Large intestine (tissue), 3 donors: ENCODE measurements at regions not wholly inside any gene's neighbourhood (a gene's known extent, or its start where the extent isn't known, plus 50 kb on each side); places are given as distances from the start of the nearest gene placed in this dataset.

ENCODE experiments used
- DNase-seq, 2 donors: peaks; one replicate each; pipeline versions ENCODE4 v3.0.0 to v3.0.0-alpha.2; 2013
- H3K27ac ChIP-seq: one replicate; pipeline ENCODE4 v1.5.1; 2013; ENCODE audit warnings: low read length
- H3K27me3 ChIP-seq: 2 replicates; pipeline ENCODE4 v1.6.1; 2013; ENCODE audit warnings: low read length; ENCODE audit not compliant: control insufficient read depth, insufficient read depth
- H3K36me3 ChIP-seq: 2 replicates; pipeline ENCODE4 v1.6.1; 2013; ENCODE audit warnings: low read length; ENCODE audit not compliant: control insufficient read depth, insufficient read depth
- H3K4me1 ChIP-seq: one replicate; pipeline ENCODE4 v1.6.1; 2013; ENCODE audit warnings: low read length; ENCODE audit not compliant: control insufficient read depth, insufficient read depth
- H3K4me3 ChIP-seq: one replicate; pipeline ENCODE4 v1.5.1; 2013; ENCODE audit warnings: low read length
- H3K9me3 ChIP-seq: one replicate; pipeline ENCODE4 v1.6.1; 2013; ENCODE audit warnings: mild to moderate bottlenecking, low read depth, low read length, moderate library complexity; ENCODE audit not compliant: control insufficient read depth
- WGBS: methylation state at CpG from one replicate; pipeline ENCODE4 v1.1.5; 2013; ENCODE audit warnings: low lambda C conversion rate; ENCODE audit not compliant: insufficient coverage; 5-methylcytosine and 5-hydroxymethylcytosine counted together

DNA sequence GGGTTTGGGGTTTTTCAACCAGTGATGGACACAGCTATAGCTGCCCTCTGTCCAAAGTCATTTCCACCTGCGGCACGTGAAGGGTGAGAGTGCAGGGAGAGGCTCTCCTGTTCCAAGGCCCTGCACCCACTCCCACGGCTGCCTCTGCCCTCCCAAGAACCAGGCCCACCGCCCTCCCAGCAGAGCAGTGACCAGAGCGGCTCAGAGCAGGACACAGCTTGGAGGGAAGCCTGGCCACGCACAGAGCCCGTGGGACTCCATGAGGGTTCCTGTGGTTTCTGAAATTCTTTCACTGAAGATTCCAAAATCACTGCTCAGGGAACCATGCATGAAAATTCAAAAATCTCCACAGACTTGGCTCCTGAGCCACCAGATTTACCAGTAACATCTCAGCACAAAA, 67.3 kb upstream of the SALL3 start:
- WGBS = no CpG with 5 or more reads among the region's 7 CpGs
- DNase-seq = no peak

DNA sequence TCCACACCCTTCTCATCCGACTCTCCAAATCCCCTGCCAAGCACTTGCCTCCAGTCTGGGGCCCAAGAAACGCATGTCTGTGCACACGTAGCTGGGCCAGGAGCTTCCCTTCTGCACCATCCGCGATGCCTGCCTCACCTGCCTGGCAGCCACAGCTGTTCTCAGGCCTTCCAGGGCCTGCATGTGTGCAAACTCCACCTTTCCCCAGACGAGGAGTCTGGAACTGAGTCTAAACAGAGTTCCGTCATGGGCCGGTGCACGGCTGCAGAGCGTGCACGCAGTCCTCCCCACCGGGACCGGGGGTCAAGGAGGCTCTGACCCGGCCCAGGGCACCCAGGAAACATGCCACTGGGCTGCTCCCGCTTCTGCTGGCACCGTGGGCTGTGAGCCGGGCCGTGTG, 66.8 kb upstream of the SALL3 start:
- Histone ChIP-seq H3K4me1 (no peaks in the 10 kb centered on the region), H3K36me3 (no peaks in the 10 kb centered on the region), H3K27me3 (no peaks in the 10 kb centered on the region), H3K9me3 (peaks cover 15% of the 10 kb centered on the region), H3K27ac (no peak overlapping the region), H3K4me3 (no peak overlapping the region)
- no peak for DNase-seq
- WGBS = no CpG with 5 or more reads among the region's 18 CpGs

More for the DNA sequence above, 67.3 kb upstream of the SALL3 start:
- H3K9me3 ChIP-seq = peaks cover 15% of the 10 kb centered on the region
- H3K36me3 ChIP-seq = no peaks in the 10 kb centered on the region
- no peak overlapping the region for H3K27ac ChIP-seq
- no peaks in the 10 kb centered on the region for H3K4me1 ChIP-seq
- H3K27me3 ChIP-seq = no peaks in the 10 kb centered on the region
- H3K4me3 ChIP-seq = no peak overlapping the region

DNA sequence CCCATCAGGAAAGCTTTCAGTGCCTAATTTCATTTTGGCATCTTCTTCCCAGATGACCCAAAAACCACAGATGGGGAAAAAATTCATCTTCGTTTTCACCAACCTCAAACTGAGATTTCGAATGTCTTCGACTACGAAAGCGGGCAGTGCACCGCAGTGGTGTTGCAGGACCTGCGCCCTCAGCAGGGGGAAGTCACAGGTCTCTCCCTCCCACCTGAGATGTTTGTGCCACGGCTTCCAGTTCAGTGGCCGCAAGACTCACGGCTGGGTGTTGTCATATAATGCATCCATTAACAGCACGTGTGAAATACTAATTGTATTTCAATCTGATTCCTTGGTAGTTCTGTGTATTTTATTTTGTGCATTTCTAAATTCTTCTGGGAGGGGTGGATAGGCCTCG, 66.2 kb upstream of the SALL3 start:
- WGBS = no CpG with 5 or more reads among the region's 12 CpGs
- no peak for DNase-seq
- H3K36me3 ChIP-seq = no peaks in the 10 kb centered on the region
- H3K27me3 ChIP-seq = no peaks in the 10 kb centered on the region
- no peaks in the 10 kb centered on the region for H3K4me1 ChIP-seq
- peaks cover 15% of the 10 kb centered on the region for H3K9me3 ChIP-seq
- no peak overlapping the region for H3K27ac ChIP-seq
- no peak overlapping the region for H3K4me3 ChIP-seq

DNA sequence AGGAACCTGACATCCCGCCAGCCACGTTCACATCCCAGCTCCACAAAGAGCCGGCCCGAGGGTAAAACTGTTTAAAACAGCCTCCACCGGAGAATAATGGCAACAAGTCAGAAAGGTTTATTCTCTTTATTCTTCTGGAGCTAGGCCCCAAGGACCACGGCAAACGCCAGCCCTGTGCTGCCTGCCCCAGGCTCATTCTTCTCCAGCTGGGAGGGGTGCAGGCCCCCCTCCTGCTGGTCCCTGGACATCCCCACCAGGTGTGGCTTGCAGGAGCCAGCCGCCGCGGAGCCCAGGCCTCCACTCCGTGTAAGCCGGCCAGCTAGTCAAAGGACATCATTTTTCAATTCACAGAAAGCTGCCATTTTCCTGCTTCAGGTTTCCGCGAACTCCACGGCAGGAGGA, 65.8 kb upstream of the SALL3 start:
- WGBS = no CpG with 5 or more reads among the region's 15 CpGs
- DNase-seq = no peak

DNA sequence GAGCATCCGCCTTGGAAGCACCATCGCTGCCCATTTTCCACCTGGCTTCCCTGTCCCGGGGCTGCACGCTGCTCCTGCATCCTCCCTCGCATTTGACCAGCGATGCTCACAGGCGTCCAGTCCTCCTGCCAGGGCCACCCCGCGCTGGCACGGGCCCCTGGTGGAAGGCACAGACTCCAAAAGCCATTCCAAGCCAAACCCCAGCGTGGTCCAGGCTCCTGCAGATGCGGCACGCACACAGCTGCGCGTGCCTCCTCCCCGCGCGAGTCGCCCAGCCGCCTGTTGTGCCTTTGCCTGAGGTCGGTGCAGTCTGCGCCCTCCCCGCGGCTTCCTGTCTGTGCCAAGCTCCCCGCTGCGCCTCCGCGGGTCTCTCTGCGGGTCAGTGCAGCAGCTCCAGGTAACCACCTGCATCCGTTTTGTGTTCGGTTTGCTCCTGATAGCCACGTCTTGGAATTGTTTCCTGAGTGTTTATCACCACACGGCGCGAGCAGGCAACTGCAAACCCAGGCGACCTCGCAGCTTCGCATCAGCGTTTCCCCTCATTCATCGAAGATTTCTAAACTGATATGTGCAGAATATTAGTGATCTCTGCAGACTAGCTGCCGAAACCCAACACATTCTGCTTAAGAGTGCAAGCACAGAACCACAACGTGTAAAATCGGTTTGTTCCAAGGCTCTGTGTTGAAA, 65.2 kb upstream of the SALL3 start:
- Histone ChIP-seq H3K4me3 (no peak overlapping the region), H3K4me1 (no peaks in the 10 kb centered on the region), H3K27me3 (no peaks in the 10 kb centered on the region), H3K9me3 (peaks cover 15% of the 10 kb centered on the region), H3K36me3 (no peaks in the 10 kb centered on the region), H3K27ac (no peak overlapping the region)
- no peak for DNase-seq
- WGBS = no CpG with 5 or more reads among the region's 43 CpGs

More for the DNA sequence above, 65.8 kb upstream of the SALL3 start:
- Histone ChIP-seq H3K27me3 (no peaks in the 10 kb centered on the region), H3K36me3 (no peaks in the 10 kb centered on the region), H3K9me3 (peaks cover 15% of the 10 kb centered on the region), H3K4me1 (no peaks in the 10 kb centered on the region), H3K27ac (no peak overlapping the region), H3K4me3 (no peak overlapping the region)

DNA sequence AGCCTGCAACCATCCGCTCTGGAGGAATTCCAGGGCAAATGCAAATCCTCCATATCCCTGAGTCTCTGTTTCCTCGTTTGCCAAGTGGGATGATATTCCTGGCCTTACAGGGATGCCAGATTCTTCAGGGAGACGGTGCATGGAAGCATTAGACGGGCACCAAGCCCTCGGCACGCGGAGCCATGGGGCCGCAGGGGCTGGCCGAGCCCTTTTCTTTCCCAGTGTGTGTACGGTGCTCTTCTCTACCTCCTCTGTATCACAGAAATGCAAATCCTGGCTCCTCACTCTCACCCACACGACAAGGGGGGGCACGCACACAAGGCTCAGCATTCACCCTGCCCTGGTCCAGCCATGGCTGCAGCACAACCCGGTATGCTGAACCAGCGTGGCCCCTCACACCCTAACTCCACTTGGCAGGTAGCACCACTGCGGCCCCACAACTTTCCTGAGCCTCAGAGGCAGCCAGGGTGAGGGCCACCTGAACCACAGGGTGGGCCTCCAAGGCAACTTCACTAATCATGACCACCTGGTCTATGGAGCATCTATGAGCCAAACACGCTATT, 64.1 kb upstream of the SALL3 start:
- WGBS = no CpG with 5 or more reads among the region's 16 CpGs
- no peak for DNase-seq
- H3K36me3 ChIP-seq = no peaks in the 10 kb centered on the region

DNA sequence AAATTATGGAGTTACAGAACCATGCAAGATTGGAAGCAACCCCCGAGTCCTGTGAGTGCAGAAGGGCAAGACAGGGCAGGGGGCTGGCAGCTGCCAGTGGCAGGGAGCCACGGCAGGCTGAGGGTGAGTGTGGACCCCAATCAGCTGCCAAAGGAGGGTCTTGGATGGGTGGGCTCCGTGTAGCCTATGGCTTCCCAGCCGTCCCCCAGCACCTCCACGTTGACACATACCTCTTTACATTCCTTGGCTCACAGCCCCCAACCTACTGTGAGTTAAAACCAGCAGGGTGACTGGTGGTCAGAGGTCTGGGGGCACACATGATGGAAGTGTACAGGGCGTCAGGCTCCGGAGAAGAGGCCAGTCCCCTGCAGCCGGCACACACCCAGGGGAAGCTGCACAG, 60.9 kb upstream of the SALL3 start:
- peaks cover 15% of the 10 kb centered on the region for H3K9me3 ChIP-seq
- WGBS = no CpG with 5 or more reads among the region's 8 CpGs
- no peak for DNase-seq
- no peaks in the 10 kb centered on the region for H3K36me3 ChIP-seq
- no peaks in the 10 kb centered on the region for H3K4me1 ChIP-seq
- H3K27me3 ChIP-seq = no peaks in the 10 kb centered on the region
- H3K4me3 ChIP-seq = no peak overlapping the region
- no peak overlapping the region for H3K27ac ChIP-seq

More for the DNA sequence above, 64.1 kb upstream of the SALL3 start:
- Histone ChIP-seq H3K27me3 (no peaks in the 10 kb centered on the region), H3K9me3 (peaks cover 15% of the 10 kb centered on the region), H3K27ac (no peak overlapping the region), H3K4me3 (no peak overlapping the region), H3K4me1 (no peaks in the 10 kb centered on the region)

DNA sequence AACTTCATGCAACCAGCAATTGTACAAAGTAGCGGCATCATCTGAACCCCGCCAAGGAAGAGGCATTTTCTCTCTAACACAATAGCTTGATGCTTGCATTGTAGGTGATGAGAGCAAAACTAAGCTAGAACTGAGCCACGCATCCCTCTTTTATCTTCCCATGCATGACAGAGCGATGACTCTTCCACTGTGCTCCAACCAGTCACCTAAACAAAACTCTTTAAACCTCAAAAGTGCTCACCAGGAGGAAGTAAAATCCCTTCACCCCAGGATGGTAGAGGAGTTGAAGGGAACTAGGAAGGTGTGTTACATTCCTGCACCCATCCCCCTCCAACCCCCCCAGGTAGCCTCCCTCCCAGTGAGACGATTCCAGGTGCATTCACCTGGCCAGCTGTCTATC, 59.7 kb upstream of the SALL3 start:
- no peak overlapping the region for H3K4me3 ChIP-seq
- no peak for DNase-seq
- peaks cover 9% of the 10 kb centered on the region for H3K9me3 ChIP-seq
- H3K27me3 ChIP-seq = no peaks in the 10 kb centered on the region
- H3K36me3 ChIP-seq = no peaks in the 10 kb centered on the region
- 100% methylated on average over 1 of the region's 5 CpGs for WGBS
- H3K27ac ChIP-seq = no peak overlapping the region
- no peaks in the 10 kb centered on the region for H3K4me1 ChIP-seq

DNA sequence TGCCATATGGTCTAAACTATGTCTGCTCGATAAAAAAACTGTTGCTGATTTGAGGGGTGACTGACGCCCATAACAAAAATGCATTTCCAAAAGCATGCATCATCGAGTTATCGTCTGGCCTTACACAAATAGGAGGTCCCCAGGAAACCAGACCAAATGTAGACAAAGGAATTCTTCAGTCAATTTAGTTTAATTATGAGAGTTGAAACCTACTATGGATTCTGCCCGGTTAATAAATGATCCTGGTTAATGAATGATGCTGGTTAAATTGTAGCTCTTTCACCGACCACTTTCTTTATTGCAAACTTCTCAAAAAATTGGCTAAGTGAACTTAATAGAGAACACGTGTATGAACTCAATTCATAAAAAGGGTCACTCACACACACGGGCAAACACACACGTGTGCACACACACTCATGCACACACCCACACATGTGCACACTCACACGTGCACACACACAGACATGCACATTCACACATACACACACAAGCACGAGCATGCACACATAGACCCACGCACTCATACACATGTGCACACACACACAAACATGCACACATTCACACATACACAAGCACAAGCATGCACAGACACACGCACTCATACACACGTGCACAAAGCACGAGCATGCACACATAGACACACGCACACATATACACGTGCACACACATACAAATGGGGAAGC, 59.0 kb upstream of the SALL3 start:
- Histone ChIP-seq H3K4me1 (no peaks in the 10 kb centered on the region), H3K27me3 (no peaks in the 10 kb centered on the region), H3K9me3 (peaks cover 10% of the 10 kb centered on the region), H3K27ac (no peak overlapping the region), H3K36me3 (no peaks in the 10 kb centered on the region), H3K4me3 (no peak overlapping the region)
- 81% methylated on average over 5 of the region's 17 CpGs for WGBS
- DNase-seq = no peak

DNA sequence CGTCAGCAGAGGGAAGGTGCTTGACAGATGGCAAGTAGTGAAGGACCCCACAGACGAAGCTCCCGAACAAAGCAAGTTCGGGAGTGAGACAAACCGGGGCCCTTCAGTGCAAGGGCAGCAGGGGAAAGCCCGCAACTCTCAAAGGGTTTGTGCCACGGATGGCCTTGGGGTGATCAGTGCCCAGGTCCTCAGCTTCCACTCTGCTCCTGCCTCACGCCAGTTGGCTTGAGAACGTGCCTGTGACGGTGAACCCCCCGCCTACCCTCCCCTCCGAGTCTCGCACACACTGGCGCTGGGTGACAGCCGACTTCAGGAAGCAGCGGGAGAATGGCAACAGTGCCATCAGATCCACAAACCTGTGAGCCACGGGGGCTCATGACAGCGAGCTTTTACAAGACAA, 56.8 kb upstream of the SALL3 start:
- no CpG with 5 or more reads among the region's 18 CpGs for WGBS
- peaks cover 17% of the 10 kb centered on the region for H3K9me3 ChIP-seq
- no peaks in the 10 kb centered on the region for H3K27me3 ChIP-seq
- H3K36me3 ChIP-seq = no peaks in the 10 kb centered on the region
- no peak overlapping the region for H3K27ac ChIP-seq
- DNase-seq = no peak
- no peaks in the 10 kb centered on the region for H3K4me1 ChIP-seq
- H3K4me3 ChIP-seq = no peak overlapping the region
